ENCODE measurements at regions not wholly inside any gene's neighbourhood (a gene's known extent, or its start where the extent isn't known, plus 50 kb on each side); places are given as distances from the start of the nearest gene placed in this dataset.
"Not testable (repeated sequence)": the region's sequence is repeated elsewhere in the genome, so short reads cannot be mapped to it uniquely, and the experiment has no call there.

- DNase-seq, result no peak
Measured at GRCh38 chr6:134778431-134778830, 171.5 kb downstream of the ALDH8A1 start.

- no peak for DNase-seq
Measured at GRCh38 chr6:134774201-134774638, 175.7 kb downstream of the ALDH8A1 start.

DNA sequence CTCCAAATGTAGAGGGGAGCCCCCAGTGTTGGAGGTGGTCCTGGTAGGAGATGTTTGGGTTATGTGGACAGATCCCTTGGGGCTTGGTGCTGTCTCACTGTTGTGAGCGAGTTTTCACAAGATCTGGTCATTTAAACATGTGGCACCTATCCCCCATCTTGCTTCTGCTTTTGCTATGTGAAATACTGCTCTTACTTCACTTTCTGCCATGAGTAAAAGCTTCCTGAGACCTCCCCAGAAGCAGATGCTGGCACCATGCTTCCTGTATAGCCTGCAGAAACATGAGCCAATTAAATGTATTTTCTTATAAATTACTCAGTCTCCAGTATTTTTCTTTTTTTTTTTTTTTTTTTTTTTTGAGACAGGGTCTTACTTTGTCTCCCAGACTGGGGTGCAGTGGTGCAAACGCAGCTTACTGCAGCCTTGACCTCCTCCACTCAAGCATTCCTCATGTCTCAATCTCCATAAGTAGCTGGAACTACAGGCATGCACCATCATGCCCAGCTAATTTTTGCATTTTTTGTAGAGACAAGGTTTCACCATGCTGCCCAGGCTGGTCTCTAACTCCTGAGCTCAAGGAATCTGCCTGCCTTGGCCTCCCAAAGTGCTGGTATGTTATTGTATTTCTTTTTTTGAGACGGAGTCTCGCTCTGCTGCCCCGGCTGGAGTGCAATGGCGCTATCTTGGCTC lies 177.1 kb downstream of the ALDH8A1 start:
- no peak for DNase-seq

DNA sequence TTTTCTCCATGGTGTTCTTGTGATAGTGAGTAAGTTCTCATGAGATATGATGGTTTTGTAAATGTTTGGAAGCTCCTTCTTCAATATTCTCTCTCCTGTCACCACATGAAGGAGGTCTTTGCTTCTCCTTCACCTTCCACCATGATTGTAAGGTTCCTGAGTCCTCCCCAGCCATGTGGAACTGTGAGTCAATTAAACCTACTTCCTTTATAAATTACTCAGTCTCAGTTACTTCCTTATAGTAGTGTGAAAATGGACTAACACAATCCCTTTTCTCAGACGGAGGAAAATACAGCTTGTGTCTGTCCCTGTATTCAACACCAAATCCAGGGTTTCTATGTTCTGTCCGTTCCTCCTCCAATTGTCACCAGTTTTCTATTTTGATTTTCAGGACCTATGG lies 181.0 kb downstream of the ALDH8A1 start:
- DNase-seq, result no peak

DNA sequence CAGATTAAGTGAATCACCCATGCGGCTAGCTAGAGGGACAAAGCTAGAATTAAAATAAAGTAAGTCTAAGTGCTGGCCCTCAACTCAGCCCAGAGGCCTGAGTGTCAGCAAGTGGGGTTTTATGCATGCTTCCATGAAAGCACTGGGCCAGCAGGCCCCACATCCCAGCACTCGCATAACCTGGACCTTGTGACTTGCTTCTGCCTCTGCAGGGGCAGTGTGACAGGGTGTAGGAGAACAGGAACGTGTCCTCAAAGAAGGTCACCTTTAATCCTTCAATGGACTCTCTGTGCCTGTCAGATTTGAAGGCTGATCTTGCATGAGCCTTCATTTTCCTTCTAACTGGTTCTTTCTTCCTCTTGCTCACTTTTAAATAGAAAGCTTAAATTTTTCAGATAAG lies 183.4 kb downstream of the ALDH8A1 start:
- DNase-seq, result no peak

DNA sequence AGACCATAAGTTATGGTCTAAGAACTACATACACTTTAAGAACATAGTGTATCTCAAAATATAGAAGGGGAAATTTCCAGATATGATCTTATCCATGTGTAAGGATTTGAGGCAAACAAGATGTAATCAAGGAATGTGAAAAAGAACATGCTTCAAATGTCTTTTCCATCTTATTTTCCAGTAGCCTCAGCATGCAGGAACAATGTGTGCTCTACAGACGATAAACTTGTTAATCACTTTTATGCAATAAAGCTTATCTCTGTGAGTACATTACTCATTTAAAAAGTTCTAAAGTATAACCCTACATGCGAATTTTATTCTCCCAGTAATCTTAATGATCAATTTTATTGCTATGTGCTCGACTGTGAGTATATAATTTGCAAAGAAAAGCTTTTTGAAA lies 185.2 kb downstream of the ALDH8A1 start:
- no peak for DNase-seq

- not testable (repeated sequence) for DNase-seq
Measured at GRCh38 chr6:134763575-134763974, 186.3 kb downstream of the ALDH8A1 start.

DNA sequence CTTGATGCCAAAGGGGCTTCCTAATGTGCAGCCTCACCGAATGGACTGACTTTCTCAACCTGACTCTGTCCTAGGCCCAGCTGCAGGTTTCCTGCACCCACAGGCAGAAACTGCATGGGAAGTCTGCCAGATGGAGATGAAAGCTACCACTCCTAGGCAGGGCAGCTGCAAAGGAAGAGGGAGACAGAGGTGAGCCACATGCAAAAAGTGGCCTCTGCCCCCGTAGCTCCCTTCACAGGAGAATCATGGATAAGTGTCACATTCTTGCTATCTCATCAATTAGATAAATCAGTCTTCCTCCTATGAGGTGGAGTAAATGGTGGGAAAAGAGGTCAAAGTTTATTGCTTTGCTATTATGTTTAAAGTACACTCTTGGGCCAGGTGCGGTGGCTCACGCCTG lies 191.3 kb downstream of the ALDH8A1 start:
- no peak for DNase-seq

GRCh38 chr6:134757911-134758361 lies 192.0 kb downstream of the ALDH8A1 start:
- DNase-seq, result no peak

DNA sequence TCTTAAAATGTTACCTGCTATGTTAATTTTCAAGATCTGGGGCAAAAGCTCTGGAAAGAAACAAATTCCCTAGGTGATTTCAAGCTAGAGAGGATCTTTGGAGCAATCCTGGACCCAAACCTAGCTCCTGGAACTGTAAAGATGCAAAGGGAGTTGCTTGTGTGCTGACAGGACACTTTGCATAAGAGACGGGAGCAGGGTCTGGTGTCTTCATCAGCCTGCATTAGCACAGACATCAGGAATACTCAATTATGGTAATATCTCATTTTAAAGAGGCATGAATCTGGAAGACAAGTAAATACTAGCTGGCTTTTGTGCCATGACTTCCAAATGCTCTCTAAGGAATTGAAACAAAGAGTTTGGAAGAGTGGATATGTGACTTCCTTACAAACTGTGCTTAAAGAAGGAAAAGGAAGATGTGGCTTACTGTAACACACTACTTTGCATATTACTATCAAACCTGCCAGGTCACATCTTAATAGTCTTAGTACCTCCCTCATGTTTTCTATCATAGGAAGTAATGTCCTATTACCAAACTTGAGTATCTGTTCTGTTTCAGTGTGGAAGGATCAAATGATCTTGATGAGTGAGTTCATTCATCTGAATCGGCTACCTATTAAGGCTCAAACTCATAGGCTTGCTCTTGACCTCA lies 193.4 kb downstream of the ALDH8A1 start:
- no peak for DNase-seq

DNA sequence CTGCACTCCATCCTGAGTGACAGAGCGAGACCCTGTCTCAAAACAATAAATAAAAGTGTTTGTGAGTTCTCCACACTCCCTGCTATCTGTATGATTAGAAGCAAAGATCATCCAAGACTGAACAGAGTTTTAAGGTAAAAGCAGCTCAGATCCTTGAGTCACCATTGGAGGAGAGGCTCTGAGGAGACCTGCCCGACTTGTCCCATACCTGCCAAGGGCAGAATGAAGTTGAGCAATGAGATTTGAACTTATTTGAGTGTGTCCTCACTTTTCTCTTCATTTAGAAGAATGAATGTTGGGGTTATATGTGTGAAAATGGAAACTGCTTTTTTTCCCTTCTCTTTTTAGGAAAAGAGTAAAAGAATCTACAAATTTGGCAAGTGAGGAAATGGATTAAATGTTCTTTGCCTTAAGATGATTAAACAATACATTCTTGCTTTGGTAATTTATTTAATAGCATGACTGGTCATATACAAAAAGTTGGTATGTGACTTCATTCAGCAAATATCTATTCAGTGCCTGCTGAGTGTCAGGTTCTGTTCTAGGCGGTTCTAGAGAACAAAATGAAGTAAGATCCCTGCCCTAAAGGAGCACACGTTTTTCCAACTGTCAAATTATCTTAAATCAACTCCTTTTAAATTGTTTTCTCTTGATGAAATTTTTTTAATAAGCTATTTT lies 195.7 kb downstream of the ALDH8A1 start:
- DNase-seq, result no peak

GRCh38 chr6:134753001-134753400 lies 196.9 kb downstream of the ALDH8A1 start:
- DNase-seq, result no peak

- DNase-seq, result no peak
Measured at GRCh38 chr6:134752445-134752844, 197.5 kb downstream of the ALDH8A1 start.

DNA sequence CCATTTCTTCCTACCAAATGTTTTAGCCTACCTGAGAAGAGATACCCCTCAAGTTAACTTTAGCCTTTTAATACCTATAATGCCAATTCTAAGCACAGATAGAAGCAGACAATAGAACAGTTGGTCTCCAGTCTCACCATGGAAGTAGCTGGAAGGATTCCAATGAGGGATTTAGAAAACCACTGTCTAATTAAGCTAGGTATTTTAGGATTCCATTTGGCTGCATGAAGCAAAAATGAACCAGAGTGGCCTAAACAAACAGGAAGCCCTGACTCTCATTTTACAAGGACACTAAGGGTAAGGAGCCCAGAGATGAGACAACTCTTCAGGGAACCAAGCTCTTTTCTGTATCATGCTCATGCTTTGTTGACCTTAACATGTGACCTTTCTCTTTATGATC lies 199.2 kb downstream of the ALDH8A1 start:
- DNase-seq, result no peak

GRCh38 chr6:134748484-134748883 lies 201.4 kb downstream of the ALDH8A1 start:
- no peak for DNase-seq

- DNase-seq, result not testable (repeated sequence)
Measured at GRCh38 chr6:134747197-134747596, 202.7 kb downstream of the ALDH8A1 start.

DNA sequence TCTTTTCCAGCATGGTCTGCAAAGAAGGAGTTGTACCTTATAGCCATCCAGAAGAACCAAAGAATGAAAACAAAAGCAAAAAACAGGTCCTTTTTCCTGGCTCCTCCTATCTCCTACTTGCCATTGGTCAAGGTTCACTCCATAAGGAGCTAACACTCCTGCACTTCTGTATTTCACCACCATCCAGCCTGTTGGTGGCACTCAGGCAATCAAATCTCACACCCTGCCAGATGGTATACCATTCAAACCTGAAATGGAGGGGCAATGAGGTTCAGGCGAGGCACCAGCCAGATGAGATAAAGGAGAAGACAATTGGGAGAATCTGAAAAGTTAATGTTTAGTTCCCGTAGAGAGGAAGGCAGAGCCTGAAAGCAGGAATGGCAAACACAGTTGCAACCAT lies 203.8 kb downstream of the ALDH8A1 start:
- DNase-seq, result no peak

GRCh38 chr6:134745192-134745591 lies 204.7 kb downstream of the ALDH8A1 start:
- not testable (repeated sequence) for DNase-seq

GRCh38 chr6:134744301-134744700 lies 205.6 kb downstream of the ALDH8A1 start:
- no peak for DNase-seq

GRCh38 chr6:134741200-134741536 lies 208.7 kb downstream of the ALDH8A1 start:
- peak; percentile 33 for DNase-seq

GRCh38 chr6:134740473-134741199 lies 209.3 kb downstream of the ALDH8A1 start:
- no peak for DNase-seq

- DNase-seq, result peak; percentile 35
Measured at GRCh38 chr6:134740027-134740373, 209.9 kb downstream of the ALDH8A1 start.

GRCh38 chr6:134739299-134740026 lies 210.4 kb downstream of the ALDH8A1 start:
- no peak for DNase-seq

Data from NCI-H510A treated with DMSO at 0.1 percent for 48 hours (cell line).